NCI-H2196 (cell line): ENCODE measurements at regions not wholly inside any gene's neighbourhood (a gene's known extent, or its start where the extent isn't known, plus 50 kb on each side); places are given as distances from the start of the nearest gene placed in this dataset.

Source experiments
- DNase-seq: peaks from one replicate; lab custom pipeline; 2025; ENCODE audit not compliant: unreplicated experiment; lab: John Stamatoyannopoulos, UW

DNA sequence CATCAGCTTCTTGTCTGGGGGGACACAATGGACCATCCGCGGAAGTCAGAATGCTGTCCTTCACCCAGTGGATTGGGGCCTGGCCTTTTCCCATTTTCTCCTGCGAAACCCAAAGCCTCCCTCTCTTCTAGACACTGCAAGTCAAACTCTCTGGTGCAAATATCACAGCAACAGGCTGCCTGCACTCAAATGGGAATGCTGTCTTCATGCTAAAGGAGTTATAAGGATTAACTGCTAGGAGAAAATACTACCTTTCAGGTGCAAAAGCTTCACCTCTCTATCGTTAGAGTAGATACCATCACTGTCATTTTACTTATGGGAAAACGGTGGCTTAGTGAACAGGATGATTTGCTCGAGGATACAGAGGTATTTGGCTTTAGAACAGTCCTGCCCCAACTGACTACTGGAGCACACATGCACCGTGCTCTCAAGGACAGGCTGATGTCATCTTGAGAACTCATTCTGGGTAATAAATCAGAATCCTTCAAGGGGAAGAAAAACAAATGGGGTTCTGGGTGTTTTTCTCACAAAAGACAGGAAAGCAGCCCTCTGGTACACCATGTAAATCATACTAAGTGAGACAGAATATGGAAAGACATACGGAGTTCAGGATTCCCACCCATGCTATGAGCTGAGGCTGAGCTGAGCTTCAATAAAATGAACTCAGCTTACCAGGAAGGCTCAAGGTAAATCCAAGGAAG lies 100.9 kb downstream of the SAMD9 start:
- DNase-seq = no peak

DNA sequence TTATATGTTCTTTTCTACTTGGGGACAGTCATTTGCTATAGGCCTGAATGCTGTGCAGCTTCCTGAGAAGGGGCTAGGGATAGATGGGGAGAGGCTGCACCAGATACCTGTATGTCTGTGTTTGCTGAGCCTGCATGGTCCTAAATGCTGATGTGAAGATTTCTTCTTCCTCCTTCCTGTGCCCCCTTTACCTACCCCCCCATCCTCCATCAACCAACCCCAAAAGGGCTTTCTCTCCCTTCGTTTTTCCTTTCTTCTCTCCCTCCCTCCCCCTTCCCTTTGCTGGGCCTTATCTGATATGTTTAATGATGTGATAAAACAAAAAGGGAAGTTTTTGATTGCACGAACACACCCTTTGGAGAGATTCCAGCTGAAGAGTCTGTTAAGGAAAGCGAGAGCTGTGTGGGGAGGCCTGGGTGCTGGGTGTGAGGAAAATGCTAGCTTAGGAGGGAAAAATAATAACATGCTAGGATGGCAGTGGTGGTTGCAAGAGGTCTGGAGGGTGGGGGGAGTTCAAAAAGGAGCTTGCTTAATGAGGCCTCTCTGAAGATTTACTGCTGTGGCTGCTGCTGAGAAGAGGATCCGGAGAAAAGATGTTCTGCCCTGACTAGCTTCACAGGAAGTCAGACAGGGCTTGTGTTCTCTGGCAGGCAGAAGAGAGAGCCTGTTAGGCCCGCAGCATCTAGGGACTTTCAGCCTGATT lies 101.8 kb downstream of the SAMD9 start:
- DNase-seq = no peak

GRCh38 chr7:93015101-93015778 lies 102.5 kb downstream of the SAMD9 start:
- no peak for DNase-seq

DNA sequence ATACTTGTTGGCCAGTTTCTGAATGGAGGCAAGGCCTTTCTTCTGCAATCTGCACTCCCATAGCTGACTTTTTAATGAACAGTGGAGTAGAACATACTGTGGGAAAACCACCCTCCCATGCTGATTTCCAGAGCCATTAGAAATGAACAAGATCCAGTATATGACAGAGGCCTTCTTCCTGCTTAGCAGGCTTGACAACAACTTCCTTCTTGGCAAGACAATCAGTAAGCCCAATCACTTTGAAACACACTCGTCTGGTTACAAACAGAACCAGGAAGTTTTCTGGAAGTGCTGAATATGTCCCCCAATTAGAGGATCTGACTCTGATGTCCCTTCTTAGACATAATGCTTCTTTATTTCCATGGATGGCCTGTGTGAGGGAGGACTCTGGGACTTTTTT lies 103.4 kb downstream of the SAMD9 start:
- no peak for DNase-seq

- no peak for DNase-seq
Measured at GRCh38 chr7:93013446-93014061, 104.2 kb downstream of the SAMD9 start.

- no peak for DNase-seq
Measured at GRCh38 chr7:93011351-93012294, 106.2 kb downstream of the SAMD9 start.

DNA sequence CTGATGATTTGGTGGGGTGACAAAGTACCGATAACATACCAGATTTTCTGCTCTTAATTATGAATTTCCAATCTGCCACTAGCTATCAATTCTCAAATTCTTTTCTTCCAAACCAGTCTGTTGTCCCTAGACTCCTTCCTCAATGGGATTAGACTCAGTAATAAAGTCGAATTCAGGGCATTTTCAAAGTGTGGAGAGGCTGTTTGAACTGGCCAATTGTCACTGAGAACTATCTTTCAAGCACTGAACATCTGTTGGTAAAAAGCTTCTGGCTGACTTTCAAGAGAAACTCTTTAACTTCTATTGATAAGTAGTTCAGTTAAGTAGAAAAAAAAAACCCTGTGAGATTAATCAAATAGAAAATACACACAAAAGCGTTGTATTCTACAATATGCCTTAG lies 108.9 kb downstream of the SAMD9 start:
- no peak for DNase-seq

- no peak for DNase-seq
Measured at GRCh38 chr7:93006480-93007095, 111.2 kb downstream of the SAMD9 start.

GRCh38 chr7:93004906-93005305 lies 112.9 kb downstream of the SAMD9 start:
- no peak for DNase-seq

DNA sequence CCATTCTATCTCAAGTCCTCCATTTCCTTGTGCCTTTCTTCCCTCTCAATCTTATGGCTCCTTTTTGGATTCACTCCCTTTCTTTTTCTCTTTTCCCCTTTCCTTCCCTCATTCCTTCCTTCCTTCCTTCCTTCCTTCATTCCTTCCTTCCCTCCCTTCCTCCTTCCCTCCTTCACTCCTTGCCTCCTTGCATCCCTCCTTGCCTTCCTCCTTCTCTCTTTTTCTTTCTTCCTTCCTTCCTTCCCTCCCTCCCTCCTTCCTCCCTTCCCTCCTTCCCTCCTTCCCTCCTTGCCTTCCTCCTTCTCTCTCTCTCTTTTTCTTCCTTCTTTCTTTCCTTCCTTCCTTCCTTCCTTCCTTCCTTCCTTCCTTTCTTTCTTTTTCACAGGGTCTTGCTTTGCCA lies 120.1 kb downstream of the SAMD9 start:
- no peak for DNase-seq

DNA sequence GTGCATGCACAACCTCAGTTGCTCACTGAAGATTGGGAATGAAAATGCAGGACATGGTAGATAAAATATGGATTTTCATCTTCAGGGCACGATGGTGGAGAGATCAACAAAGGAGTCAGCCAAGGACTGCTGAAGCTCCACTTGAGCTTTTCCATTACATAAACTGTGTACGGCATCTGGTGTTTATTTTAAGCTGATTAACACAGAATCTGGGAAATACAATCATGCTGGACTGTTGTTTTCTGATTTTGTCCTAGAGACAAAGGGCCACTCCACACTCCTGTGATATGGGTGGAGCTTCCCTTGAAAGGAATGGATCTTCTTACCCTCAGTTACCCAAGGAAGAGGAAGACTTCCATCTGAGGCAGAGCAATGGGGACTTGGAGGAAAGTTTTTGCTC lies 120.6 kb downstream of the SAMD9 start:
- DNase-seq = no peak

DNA sequence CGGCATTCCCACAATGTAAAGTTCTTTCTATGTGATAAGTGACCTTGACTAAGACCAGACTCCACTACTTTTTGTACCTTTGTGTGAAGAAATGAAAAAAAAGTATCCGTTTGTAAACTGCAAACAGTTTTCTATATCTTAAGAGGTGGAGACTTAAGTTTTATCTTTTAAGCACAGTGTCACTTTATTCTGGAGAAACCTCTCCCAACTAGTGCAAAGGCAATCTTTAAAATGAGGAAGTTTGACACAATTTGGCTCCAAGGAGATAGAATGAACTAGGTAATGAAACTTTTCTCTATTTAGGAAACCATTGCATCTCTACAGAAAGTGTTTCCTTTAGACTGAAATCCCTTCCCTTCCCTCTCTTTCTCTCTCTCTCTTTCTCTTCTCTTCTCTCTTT lies 122.9 kb downstream of the SAMD9 start:
- no peak for DNase-seq

GRCh38 chr7:92992932-92993331 lies 124.8 kb downstream of the SAMD9 start:
- DNase-seq = no peak

DNA sequence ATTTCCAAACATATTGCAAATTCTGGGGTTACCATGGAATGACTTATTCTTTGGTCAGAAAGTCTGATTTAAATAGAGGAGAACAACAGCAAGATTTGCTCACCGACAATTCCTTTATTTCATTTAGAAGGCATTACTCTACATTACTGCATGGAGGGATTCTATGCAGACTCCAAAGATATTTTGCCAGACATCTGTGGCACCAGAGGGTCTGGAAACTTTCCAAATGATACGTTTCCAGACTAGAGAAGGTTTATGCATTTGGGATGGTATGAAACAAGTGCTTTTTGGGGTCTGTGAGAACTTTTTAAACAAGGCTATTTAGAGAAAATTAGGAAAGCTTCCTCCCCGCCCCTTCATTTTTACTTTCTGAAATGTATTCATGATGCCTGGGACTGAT lies 125.3 kb downstream of the SAMD9 start:
- DNase-seq = no peak

DNA sequence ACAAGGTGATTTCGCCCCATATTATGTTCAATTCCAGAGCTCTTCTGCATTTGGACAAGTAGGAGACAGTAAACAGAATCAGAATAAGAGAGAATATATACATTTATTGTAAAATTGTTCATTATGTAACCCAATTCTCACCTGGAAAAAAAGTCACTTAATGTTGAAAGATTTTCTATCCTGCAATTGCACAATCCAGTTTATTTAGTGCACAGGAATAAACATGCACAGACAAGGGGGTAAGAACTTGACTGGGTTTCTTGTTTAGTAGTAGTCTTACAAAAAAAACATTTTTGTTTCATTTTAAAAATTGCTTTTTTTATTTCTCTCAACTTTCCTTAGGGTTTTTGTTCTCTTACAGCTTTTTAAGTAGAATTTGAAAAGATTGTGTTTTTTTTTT lies 126.6 kb downstream of the SAMD9 start:
- DNase-seq = no peak

DNA sequence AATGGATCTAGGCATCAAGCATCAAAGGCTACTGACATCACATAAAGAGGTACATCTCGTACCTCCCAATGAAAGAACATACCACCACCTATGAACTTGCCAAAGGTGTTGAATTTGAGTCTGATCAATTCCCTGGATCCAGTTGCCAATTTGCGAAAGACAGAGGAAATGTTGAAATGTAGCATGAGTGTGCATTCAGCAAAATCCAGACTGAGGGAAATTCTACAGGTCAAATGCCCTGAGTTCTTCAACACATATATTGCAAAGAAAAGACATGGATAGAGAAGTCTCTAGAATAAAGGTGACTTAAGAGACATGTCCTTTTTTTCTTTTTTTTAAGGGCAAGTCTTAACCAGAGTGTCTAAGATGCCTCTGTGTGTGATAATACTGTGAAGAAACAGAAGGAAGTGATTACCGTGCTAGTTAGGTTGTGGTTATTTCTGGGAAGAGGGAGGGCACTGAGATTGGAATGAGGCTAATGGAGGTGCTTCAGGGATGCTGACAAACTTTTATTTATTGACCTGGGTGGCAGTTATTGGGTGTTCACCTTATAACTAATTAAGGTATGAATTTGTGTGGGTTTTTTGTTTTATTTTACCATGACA lies 128.7 kb downstream of the SAMD9 start:
- DNase-seq = no peak

DNA sequence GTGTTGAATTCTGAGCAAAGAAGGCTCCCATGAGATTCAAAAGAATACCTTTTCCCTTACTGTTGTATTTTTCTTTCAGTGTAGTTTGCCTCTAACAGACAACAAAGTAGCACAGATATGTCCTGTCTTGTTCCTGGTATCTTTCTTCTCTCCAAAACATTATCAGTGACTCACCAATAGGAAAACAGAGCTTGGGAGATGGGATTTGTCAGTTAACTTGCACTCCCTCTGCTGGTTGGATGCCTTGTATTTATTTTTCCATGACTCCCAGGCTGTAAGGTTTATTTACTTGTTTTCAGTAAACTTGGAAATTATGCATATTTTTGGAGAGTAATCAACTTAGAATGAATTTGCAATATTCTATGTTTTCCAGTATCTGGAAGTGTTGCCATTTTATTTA lies 129.7 kb downstream of the SAMD9 start:
- DNase-seq = no peak

DNA sequence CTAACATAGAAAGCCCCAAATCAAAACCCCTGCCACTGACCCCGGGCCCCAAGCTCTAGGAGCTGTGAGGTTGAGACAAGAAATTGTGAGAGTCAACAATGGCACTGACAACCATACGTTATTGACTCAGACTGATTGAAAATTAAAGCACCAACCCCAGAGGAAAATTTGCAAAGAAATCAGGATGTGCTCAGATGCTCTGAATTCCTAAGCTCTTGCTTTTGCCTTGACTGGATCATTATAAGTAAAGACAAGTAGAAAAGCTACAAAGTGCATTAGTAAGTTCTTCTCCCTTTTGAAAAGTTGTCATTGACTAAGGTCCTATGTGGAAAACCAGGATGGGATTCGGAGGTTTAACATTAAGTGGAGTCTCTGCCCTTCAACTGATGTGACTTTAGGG lies 130.2 kb downstream of the SAMD9 start:
- no peak for DNase-seq

- no peak for DNase-seq
Measured at GRCh38 chr7:92987095-92987494, 130.7 kb downstream of the SAMD9 start.

- no peak for DNase-seq
Measured at GRCh38 chr7:92982928-92983327, 134.9 kb downstream of the SAMD9 start.
